Adrenal gland (tissue), 9 donors: ENCODE measurements at regions not wholly inside any gene's neighbourhood (a gene's known extent, or its start where the extent isn't known, plus 50 kb on each side); places are given as distances from the start of the nearest gene placed in this dataset.

Experiments used
- DNase-seq, 7 donors: peaks; one replicate each; pipeline ENCODE4 v3.0.0-alpha.2; 2019 to 2020
- H3K27ac ChIP-seq, 5 donors: fragments of 200-600 bp; sonication (generic) in 4 of 5; 1 replicate in 3 of 5; 2 replicates in 2 of 5; pipeline versions ENCODE4 v1.5.1 to v1.8.0; 2016 to 2020; ENCODE audit warnings: mild to moderate bottlenecking in 1 of 5
- H3K27me3 ChIP-seq: fragments of 200-600 bp; 2 replicates; pipeline ENCODE4 v1.8.0; 2021
- H3K36me3 ChIP-seq, 2 donors: fragments of 200-600 bp; replicated peaks in 1 of 2; 1 replicate in 1 of 2; 2 replicates in 1 of 2; pipeline versions ENCODE4 v1.5.1 to v1.8.0; 2018 to 2022
- H3K4me1 ChIP-seq, 2 donors: fragments of 200-600 bp; replicated peaks in 1 of 2; 1 replicate in 1 of 2; 2 replicates in 1 of 2; pipeline versions ENCODE4 v1.5.1 to v1.8.0; 2018 to 2021
- H3K4me3 ChIP-seq, 4 donors: fragments of 200-600 bp; sonication (generic) in 3 of 4; one replicate each; pipeline ENCODE4 v1.5.1; 2016 to 2018
- H3K9me3 ChIP-seq, 3 donors: fragments of 200-600 bp; sonication (generic) in 1 of 3; replicated peaks in 1 of 3; 1 replicate in 2 of 3; 2 replicates in 1 of 3; pipeline versions ENCODE4 v1.5.1 to v1.8.0; 2016 to 2021
- CTCF ChIP-seq, 6 experiments: fragments of 450-650 bp in 4 of 6; fragments of 200-600 bp in 2 of 6; sonication (generic) in 1 of 6; IDR thresholded peaks; 1 replicate in 5 of 6; 2 replicates in 1 of 6; pipeline versions ENCODE4 v1.5.1 to v1.8.0; 2016 to 2021; ENCODE audit warnings: antibody characterized with exemption in 6 of 6, mild to moderate bottlenecking in 2 of 6, moderate library complexity in 1 of 6
- POLR2A ChIP-seq, 2 donors: fragments of 450-650 bp; IDR thresholded peaks; one replicate each; pipeline ENCODE4 v1.6.1; 2017; ENCODE audit warnings: antibody characterized with exemption in 2 of 2, mild to moderate bottlenecking in 2 of 2, moderate library complexity in 1 of 2
- WGBS, 4 donors: extraction: QIAGEN DNeasy Blood & Tissue Kit in 2 of 4; methylation state at CpG; one replicate each; pipeline versions ENCODE4 v1.1.5 to v1.1.7; 2013 to 2017; 5-methylcytosine and 5-hydroxymethylcytosine counted together
- intact Hi-C, 2 donors: fragments of 100-400 bp; cut with DNase I; formaldehyde crosslinking; loops; one replicate each; pipeline versions ENCODE4 v1.14.1 to v1.15.0; 2022 to 2023
- donor health status: healthy with polysubstance abuse.
- donor health status: Bipolar disorder and iron deficiency.
- donor health status: DM: yes; HTN: yes; CAD: no.
- donor health status: DM: no; HTN: no; CAD: no.
- donor health status: DM: no; HTN: no; CAD: no.

DNA sequence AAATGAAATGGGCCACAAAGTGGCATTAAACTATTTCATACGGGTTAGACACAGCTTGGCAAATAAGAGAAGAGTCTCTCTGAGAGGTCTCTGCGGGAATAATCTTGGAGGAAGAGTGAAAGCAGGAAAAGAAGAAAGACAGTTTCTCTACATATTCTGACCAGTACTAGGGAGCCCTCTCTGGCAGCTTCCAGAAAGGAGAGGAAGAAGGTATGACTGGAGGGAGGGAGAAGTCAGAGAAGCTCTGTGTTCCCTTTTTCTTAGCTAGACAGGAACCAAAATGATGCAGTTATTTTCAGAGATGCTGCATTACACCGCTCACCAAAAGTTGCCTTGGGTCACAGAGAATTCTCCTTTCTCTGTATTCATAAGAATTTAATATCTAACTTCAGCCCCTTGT, 382.1 kb downstream of the KCNA4 start:
- peaks cover 7 to 10% of the 10 kb centered on the region in 2 donors for H3K4me1 ChIP-seq
- intact Hi-C loops = no loop called here
- no peak overlapping the region for H3K27ac ChIP-seq
- TF ChIP-seq CTCF (IDR thresholded peaks at IDR 0.05) (no peak), POLR2A (IDR thresholded peaks at IDR 0.05) (no peak)
- H3K27me3 ChIP-seq = no peaks in the 10 kb centered on the region
- H3K9me3 ChIP-seq = no peaks in the 10 kb centered on the region
- no peaks in the 10 kb centered on the region for H3K36me3 ChIP-seq
- 88 to 93% (median 91%) methylated on average over 3 of the region's 3 CpGs for WGBS, 4 donors
- no peak overlapping the region for H3K4me3 ChIP-seq
- DNase-seq = no peak

DNA sequence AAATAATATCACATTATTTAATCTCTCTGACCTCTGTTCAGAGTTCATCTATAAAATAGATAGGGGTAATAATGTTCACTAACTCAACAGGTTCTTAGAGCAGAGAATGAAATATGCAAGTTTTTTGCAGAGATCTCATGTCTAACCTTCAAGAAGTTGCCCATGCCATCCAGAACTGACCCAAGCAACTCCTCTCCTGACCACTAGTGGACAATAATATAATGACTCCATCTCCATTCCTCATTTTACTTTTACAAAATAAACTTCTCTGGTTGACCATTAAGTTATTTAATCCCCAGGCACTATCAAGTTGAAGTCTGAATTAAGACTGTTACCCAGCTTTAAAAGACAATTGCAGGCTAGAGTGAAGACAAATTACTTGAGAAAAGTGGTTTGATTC, 382.6 kb downstream of the KCNA4 start:
- intact Hi-C loops = no loop called here
- TF ChIP-seq CTCF (IDR thresholded peaks at IDR 0.05) = peak in 5 of 6 experiments; percentile 10 to 25 (median 21)
- no peak for TF ChIP-seq POLR2A (IDR thresholded peaks at IDR 0.05)

DNA sequence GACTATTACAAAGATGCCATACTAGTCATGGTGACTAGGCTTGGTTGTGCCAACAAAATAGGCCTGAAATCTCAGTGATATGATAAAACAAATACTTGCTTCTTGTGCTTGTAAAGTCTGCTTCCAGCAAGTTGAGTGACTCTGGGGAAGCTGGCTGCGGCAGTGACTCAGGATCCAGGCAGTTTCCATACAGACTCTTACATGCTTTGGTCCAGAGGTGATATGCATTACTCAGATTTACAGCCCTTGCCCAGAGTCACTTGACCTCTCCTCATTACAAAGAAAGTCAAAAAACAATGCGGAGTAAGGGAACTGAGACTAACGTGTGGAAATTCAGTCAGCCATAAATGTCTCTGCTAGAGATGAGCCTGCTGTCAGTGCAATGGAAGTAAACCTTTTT, 387.5 kb downstream of the KCNA4 start:
- no peak for TF ChIP-seq CTCF (IDR thresholded peaks at IDR 0.05)
- no peak for TF ChIP-seq POLR2A (IDR thresholded peaks at IDR 0.05)

More for the DNA sequence above, 382.6 kb downstream of the KCNA4 start:
- Histone ChIP-seq H3K4me3 (no peak overlapping the region), H3K27me3 (no peaks in the 10 kb centered on the region), H3K4me1 (peaks cover 7 to 10% of the 10 kb centered on the region in 2 donors), H3K27ac (no peak overlapping the region), H3K36me3 (no peaks in the 10 kb centered on the region), H3K9me3 (no peaks in the 10 kb centered on the region)
- no peak for DNase-seq

DNA sequence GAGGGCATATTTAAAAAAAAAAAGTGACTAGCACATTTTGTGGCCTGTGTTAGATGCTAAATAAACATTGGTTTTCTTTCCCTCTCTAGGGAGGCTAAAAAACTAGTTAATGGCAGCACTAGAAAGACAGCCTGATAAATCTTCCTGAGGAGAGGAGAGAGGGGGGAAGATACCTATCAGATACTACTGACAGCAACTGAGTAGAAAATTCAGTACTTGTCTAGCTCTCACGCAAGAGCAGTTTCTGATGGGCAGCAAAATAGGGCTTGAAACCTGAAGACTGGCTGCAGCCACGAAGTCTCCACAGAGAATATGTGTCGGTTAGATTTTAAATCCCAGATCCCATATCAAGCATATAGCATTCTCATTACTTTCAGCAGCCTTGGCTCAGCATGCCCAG, 388.2 kb downstream of the KCNA4 start:
- intact Hi-C loops = no loop called here
- H3K9me3 ChIP-seq = no peaks in the 10 kb centered on the region
- TF ChIP-seq CTCF (IDR thresholded peaks at IDR 0.05) = no peak
- no peak for TF ChIP-seq POLR2A (IDR thresholded peaks at IDR 0.05)

More for the DNA sequence above, 387.5 kb downstream of the KCNA4 start:
- Histone ChIP-seq H3K36me3 (no peaks in the 10 kb centered on the region), H3K9me3 (no peaks in the 10 kb centered on the region), H3K27ac (no peak overlapping the region), H3K27me3 (no peaks in the 10 kb centered on the region), H3K4me1 (no peaks in the 10 kb centered on the region), H3K4me3 (no peak overlapping the region)
- WGBS, 4 donors = 79 to 91% (median 84%) methylated on average over 3 of the region's 3 CpGs
- no peak for DNase-seq
- intact Hi-C loops = no loop called here

More for the DNA sequence above, 388.2 kb downstream of the KCNA4 start:
- no peak for DNase-seq
- H3K4me1 ChIP-seq = no peaks in the 10 kb centered on the region
- H3K4me3 ChIP-seq = no peak overlapping the region
- H3K36me3 ChIP-seq = no peaks in the 10 kb centered on the region
- no peaks in the 10 kb centered on the region for H3K27me3 ChIP-seq
- 71 to 91% (median 88%) methylated on average over 3 of the region's 3 CpGs for WGBS, 4 donors
- H3K27ac ChIP-seq = no peak overlapping the region
